ENCODE measurements at regions not wholly inside any gene's neighbourhood (a gene's known extent, or its start where the extent isn't known, plus 50 kb on each side); places are given as distances from the start of the nearest gene placed in this dataset.
"Not testable (repeated sequence)": the region's sequence is repeated elsewhere in the genome, so short reads cannot be mapped to it uniquely, and the experiment has no call there.

DNA sequence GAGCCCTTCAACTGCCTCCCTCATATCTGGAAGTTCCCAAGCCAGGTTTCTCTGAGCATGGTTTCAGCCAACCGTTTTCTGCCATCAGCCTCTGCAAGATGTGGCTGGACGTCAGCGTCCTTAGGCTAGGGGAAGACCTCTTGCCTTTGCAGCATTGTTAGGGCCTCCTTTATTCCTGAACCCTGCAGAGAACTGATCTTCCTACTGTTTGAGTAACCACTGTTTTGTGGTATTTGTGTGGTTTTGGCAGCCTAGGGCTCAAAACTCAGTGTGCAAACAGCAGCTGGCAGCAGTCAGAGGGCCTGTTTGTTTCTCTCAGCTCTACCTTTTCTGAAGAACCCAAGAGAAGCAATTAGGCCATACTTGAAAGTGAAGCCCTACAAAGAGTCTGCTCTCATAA lies 83.4 kb upstream of the SEMA3E start:
- DNase-seq (ENCODE audit: low spot score): no peak

DNA sequence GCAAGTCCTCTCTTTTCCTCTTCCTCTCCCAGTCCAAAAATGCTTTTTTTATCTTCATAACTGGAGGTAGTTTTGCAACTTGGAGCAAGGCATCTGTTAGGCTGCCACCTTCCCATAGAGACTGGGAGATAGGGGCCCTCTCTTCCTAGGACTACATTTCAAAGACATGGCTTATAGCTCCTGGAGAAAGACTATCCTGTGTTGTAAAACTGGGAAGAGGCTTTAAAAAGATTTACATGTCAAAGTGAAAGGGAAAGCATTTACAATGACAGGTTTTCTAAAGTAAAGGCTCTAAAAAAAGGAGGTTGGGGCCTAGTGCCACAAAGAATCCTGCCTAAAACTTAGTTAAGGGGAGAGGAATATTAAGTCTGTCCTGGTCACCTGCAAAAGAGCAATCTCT lies 82.2 kb upstream of the SEMA3E start:
- no peak for DNase-seq (ENCODE audit: low spot score)

DNA sequence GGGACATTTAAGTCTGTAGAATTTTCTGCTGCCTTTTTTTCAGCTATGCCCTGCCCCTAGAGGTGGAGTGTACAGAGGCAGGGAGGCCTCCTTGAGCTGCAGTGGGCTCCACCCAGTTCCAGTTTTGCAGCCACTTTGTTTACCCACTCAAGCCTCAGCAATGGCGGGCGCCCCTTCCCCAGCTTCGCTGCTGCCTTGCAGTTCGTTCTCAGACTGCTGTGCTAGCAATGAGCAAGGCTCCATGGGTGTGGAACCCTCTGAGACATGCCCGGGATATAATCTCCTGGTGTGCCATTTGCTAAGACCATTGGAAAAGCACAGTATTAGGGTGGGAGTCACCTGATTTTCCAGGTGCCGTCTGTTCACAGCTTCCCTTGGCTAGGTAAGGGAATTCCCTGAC lies 68.0 kb upstream of the SEMA3E start:
- DNase-seq (ENCODE audit: low spot score): not testable (repeated sequence)

DNA sequence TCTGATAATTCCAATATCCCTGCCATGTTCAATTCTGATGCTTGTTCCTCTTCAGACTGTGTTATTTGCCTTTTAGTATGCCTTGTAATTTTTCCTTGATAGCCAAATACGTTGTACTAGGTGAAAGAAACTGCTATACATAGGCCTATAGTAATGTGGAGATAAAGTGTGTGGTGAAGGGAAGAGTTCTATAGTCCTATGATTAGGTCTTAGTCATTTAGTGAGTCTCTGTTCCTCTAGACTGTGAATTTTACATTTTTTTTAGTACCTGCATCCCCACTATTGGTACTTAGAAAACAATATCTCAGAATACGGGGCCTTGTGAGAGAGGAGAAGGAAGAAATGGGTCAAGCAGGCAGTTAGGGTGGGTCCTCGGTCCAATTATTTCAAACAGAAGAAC lies 59.6 kb upstream of the SEMA3E start:
- DNase-seq (ENCODE audit: low spot score): no peak

DNA sequence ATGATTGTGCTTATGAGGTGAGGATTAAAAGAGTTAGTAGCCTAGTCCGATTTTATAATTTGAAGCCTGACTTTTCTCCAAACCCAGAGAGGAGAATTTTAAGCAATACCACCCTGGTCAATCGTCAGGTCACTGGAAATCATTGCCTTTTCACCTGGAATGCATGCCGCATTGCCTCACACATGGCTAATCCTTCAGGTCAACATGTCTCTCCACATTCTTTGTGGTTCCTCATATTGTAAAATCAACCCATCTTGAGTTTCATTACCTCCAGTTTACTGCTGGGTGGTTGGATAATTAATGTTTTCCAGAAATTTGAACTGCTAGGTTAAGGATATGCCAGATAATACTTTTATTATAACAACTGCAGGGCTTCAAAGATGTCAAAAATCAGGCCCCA lies 55.6 kb upstream of the SEMA3E start:
- no peak for DNase-seq (ENCODE audit: low spot score)

DNA sequence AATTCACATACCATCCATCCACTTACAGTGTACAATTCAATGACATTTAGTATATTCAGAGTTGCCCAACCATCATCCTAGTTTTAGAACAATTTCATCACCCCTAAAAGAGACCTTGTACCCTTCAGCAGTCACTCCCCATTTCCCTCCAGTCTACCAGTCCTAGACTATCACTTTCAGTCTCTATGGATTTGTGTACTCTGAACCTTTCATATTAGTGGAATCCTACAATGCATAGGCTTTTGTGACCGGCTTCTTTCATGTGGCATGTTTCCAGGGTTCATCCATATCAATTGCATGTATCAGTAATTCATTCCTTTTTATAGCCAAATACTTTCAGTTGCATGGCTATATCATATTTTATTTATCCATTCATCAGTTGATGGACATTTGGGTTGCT lies 53.5 kb upstream of the SEMA3E start:
- DNase-seq (ENCODE audit: low spot score): no peak

DNA sequence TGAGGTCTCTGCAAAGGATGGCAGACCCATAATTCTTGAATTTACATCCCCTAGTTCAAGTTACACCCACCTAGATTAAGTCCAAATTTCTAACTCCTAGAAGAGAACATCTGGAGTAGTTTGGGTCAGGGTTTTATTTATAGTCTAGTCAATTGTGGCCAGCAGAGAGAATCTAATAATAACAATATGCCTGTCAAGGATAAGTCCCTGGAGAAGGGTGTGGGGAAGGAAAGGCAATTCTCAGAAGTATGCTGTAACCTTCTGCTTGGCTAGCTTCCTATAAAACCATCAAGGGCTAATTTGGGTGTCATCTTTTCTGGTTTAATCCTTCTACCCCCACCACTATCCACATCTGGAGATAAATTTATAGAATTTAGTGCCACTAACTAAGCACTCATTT lies 52.8 kb upstream of the SEMA3E start:
- no peak for DNase-seq (ENCODE audit: low spot score)
